ENCODE measurements at regions not wholly inside any gene's neighbourhood (a gene's known extent, or its start where the extent isn't known, plus 50 kb on each side); places are given as distances from the start of the nearest gene placed in this dataset.

DNA sequence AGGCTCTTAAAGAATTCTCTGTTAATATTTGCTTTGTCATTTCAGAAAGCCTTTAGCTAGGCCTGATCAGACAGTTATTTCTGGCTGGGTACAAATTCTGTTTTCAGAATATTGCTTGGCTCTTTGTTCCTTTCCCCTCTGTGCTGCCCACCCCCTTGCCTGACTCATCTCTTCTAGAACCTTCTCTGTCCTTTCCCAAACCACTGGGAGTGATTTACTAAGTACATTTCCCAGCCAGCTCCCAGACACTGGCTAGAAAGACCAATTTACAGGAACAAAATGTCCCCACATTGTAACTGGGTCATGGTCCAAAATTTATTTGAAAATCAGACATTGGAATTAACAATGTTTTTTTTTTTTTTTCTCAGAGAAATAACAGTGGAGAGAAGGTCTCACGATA lies 133.1 kb upstream of the MAP1B start:
- Mint-ChIP-seq H3K4me3 (ENCODE audit: unreplicated experiment) (no peak overlapping the region), H3K9me3 (ENCODE audit: unreplicated experiment) (no peaks in the 10 kb centered on the region), H3K27ac (ENCODE audit: unreplicated experiment) (no peak overlapping the region), H3K36me3 (ENCODE audit: insufficient read depth, unreplicated experiment) (no peaks in the 10 kb centered on the region), H3K4me1 (ENCODE audit: low read depth, unreplicated experiment) (peaks cover 7% of the 10 kb centered on the region), H3K27me3 (ENCODE audit: insufficient read depth, unreplicated experiment) (peaks cover 6% of the 10 kb centered on the region)
- no peaks in the 10 kb centered on the region for H3K27me3 ChIP-seq (replicated peaks; ENCODE audit: control insufficient read depth, insufficient read depth, low read length)
- no peaks in the 10 kb centered on the region for H3K36me3 ChIP-seq (ENCODE audit: control insufficient read depth, insufficient read depth, low read length)
- POLR2A ChIA-PET = no interaction called here
- DNase-seq = no peak
- TF ChIP-seq, protein P1, sequence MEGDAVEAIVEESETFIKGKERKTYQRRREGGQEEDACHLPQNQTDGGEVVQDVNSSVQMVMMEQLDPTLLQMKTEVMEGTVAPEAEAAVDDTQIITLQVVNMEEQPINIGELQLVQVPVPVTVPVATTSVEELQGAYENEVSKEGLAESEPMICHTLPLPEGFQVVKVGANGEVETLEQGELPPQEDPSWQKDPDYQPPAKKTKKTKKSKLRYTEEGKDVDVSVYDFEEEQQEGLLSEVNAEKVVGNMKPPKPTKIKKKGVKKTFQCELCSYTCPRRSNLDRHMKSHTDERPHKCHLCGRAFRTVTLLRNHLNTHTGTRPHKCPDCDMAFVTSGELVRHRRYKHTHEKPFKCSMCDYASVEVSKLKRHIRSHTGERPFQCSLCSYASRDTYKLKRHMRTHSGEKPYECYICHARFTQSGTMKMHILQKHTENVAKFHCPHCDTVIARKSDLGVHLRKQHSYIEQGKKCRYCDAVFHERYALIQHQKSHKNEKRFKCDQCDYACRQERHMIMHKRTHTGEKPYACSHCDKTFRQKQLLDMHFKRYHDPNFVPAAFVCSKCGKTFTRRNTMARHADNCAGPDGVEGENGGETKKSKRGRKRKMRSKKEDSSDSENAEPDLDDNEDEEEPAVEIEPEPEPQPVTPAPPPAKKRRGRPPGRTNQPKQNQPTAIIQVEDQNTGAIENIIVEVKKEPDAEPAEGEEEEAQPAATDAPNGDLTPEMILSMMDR (IDR thresholded peaks at IDR 0.05; ENCODE audit: insufficient read depth in 1 of 2, low read depth in 1 of 2, low read length in 1 of 2, severe bottlenecking in 1 of 2, unreplicated experiment in 1 of 2) = no peak
- no peaks in the 10 kb centered on the region for H3K4me1 ChIP-seq
- CTCF ChIA-PET = interaction anchor here (0.6 kb wide), 1 partner anchor 18 kb away, joined by 3 read pairs; no protein-coding TSS in a partner anchor
- no TSS peak for BruUV-seq (replicated peaks)
- H3K9me3 ChIP-seq = no peaks in the 10 kb centered on the region
- intact Hi-C loops (cut with micrococcal nuclease; ENCODE audit: unreplicated experiment) = no loop called here
- no peak overlapping the region for H3K4me3 ChIP-seq (ENCODE audit: low read depth, low read length)

DNA sequence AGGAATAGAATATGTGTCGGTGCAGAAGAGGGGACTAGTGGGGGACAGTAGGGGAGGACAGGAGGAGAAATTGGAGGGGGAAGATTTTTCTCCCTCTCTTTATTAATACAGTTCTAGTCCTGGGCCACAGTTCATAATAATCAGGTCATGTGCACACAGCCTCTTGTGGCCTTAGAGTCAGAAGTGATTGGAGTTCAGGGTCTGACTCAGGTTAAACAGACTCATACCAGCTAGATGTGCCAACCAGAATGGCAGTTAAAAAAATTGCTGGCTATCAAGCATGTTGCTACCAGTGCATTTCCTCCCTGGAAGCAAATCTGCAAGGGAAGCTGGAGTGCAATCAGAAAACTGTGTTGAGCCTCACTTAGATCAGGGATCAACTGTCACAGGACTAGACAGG lies 132.7 kb upstream of the MAP1B start:
- Mint-ChIP-seq H3K4me3 (ENCODE audit: unreplicated experiment) (no peak overlapping the region), H3K27me3 (ENCODE audit: insufficient read depth, unreplicated experiment) (peaks cover 6% of the 10 kb centered on the region), H3K27ac (ENCODE audit: unreplicated experiment) (no peak overlapping the region), H3K36me3 (ENCODE audit: insufficient read depth, unreplicated experiment) (no peaks in the 10 kb centered on the region), H3K4me1 (ENCODE audit: low read depth, unreplicated experiment) (peaks cover 7% of the 10 kb centered on the region), H3K9me3 (ENCODE audit: unreplicated experiment) (no peaks in the 10 kb centered on the region)
- BruUV-seq (replicated peaks) = no TSS peak
- ChIA-PET CTCF (no interaction called here), POLR2A (no interaction called here)
- no peak overlapping the region for H3K4me3 ChIP-seq (ENCODE audit: low read depth, low read length)
- no peak for DNase-seq
- H3K27me3 ChIP-seq (replicated peaks; ENCODE audit: control insufficient read depth, insufficient read depth, low read length) = no peaks in the 10 kb centered on the region
- H3K9me3 ChIP-seq = no peaks in the 10 kb centered on the region
- TF ChIP-seq, protein P1 (IDR thresholded peaks at IDR 0.05; ENCODE audit: insufficient read depth in 1 of 2, low read depth in 1 of 2, low read length in 1 of 2, severe bottlenecking in 1 of 2, unreplicated experiment in 1 of 2) = no peak
- H3K36me3 ChIP-seq (ENCODE audit: control insufficient read depth, insufficient read depth, low read length) = no peaks in the 10 kb centered on the region
- intact Hi-C loops (cut with micrococcal nuclease; ENCODE audit: unreplicated experiment) = no loop called here
- H3K4me1 ChIP-seq = no peaks in the 10 kb centered on the region

DNA sequence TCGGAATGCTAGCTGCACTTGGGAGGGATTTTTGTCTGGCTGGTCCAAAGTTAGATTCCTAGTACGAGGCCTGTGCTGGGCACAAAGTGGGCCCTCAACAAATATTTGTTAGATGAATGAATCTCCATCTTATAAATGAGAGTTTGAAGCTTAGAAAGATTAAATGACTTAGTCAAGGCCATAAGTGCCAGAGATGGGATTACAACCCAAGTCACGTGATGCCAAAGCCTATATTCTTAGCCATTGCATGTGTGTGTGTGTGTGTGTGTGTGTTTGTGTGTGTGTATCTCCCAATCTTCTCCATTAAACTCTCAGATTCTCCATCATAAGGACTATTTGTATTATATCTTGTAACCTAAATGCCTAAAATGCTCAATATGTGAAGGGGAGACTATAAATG lies 130.8 kb upstream of the MAP1B start:
- intact Hi-C loops (cut with micrococcal nuclease; ENCODE audit: unreplicated experiment) = no loop called here
- no peak for DNase-seq
- Mint-ChIP-seq H3K27ac (ENCODE audit: unreplicated experiment) (no peak overlapping the region), H3K27me3 (ENCODE audit: insufficient read depth, unreplicated experiment) (peaks cover 9% of the 10 kb centered on the region), H3K9me3 (ENCODE audit: unreplicated experiment) (peaks cover 3% of the 10 kb centered on the region), H3K36me3 (ENCODE audit: insufficient read depth, unreplicated experiment) (no peaks in the 10 kb centered on the region), H3K4me3 (ENCODE audit: unreplicated experiment) (no peak overlapping the region), H3K4me1 (ENCODE audit: low read depth, unreplicated experiment) (peaks cover 7% of the 10 kb centered on the region)
- H3K27me3 ChIP-seq (replicated peaks; ENCODE audit: control insufficient read depth, insufficient read depth, low read length) = no peaks in the 10 kb centered on the region
- H3K9me3 ChIP-seq = no peaks in the 10 kb centered on the region
- BruUV-seq (replicated peaks) = no TSS peak
- ChIA-PET POLR2A (no interaction called here), CTCF (no interaction called here)
- H3K4me1 ChIP-seq = no peaks in the 10 kb centered on the region
- no peak overlapping the region for H3K4me3 ChIP-seq (ENCODE audit: low read depth, low read length)
- no peaks in the 10 kb centered on the region for H3K36me3 ChIP-seq (ENCODE audit: control insufficient read depth, insufficient read depth, low read length)
- TF ChIP-seq, protein P1 (IDR thresholded peaks at IDR 0.05; ENCODE audit: insufficient read depth in 1 of 2, low read depth in 1 of 2, low read length in 1 of 2, severe bottlenecking in 1 of 2, unreplicated experiment in 1 of 2) = no peak
